ENCODE measurements at regions not wholly inside any gene's neighbourhood (a gene's known extent, or its start where the extent isn't known, plus 50 kb on each side); places are given as distances from the start of the nearest gene placed in this dataset.

DNA sequence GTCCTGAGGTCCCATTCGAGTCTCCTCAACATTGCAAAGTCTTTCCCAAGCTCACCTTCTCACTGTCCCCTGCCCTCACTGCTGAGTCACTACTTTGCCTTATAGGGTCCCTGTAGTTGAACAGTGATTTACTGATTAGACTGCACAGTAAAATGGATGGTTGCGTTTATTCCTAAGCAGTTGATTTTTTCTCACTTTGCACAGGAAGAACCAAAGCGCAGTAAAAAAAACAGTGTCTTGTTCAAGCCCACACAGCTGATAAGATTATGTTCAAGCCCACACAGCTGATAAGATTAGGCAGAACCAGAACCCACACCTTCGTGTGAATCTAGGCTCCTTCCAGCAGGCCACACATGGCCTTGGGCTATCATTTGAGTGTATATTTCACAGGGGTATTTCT is 215.3 kb upstream of the COPS8 start:
- Histone ChIP-seq H3K27ac (ENCODE audit: low read depth in 2 of 2, low read length in 1 of 2) (no peak overlapping the region), H3K27me3 (ENCODE audit: insufficient read depth) (no peaks in the 10 kb centered on the region), H3K9me2 (no peaks in the 10 kb centered on the region), H3K9ac (no peak overlapping the region), H3K79me2 (ENCODE audit: insufficient read depth) (no peaks in the 10 kb centered on the region), H3K4me2 (no peak overlapping the region), H4K20me1 (ENCODE audit: insufficient read depth) (no peaks in the 10 kb centered on the region), H3F3A (replicated peaks; ENCODE audit: insufficient read depth) (no peaks in the 10 kb centered on the region), H3K9me3 (no peaks in the 10 kb centered on the region), H3K4me1 (ENCODE audit: control insufficient read depth in 1 of 2, insufficient read depth in 2 of 2, low read depth in 1 of 2, low read length in 1 of 2) (no peaks in the 10 kb centered on the region), H2AFZ (ENCODE audit: low read depth) (no peak overlapping the region), H3K4me3 (ENCODE audit: low read depth in 2 of 2, low read length in 1 of 2) (no peak overlapping the region), H3K36me3 (replicated peaks in 1 of 2; ENCODE audit: control insufficient read depth in 1 of 2, insufficient read depth in 2 of 2, low read length in 1 of 2) (no peaks in the 10 kb centered on the region)
- no peak for DNase-seq
- CTCF ChIA-PET: no interaction called here
- 26% methylated on average over 4 of the region's 4 CpGs for WGBS (ENCODE audit: low lambda C conversion rate)
- POLR2A ChIA-PET: no interaction called here
- no peak for TF ChIP-seq POLR2AphosphoS5 (IDR thresholded peaks at IDR 0.05; ENCODE audit: low read depth, low read length)
- TF ChIP-seq ELF1 (IDR thresholded peaks at IDR 0.05): no peak
- TF ChIP-seq PBX3 (IDR thresholded peaks at IDR 0.05): no peak

- Histone ChIP-seq H3K27me3 (ENCODE audit: insufficient read depth) (no peaks in the 10 kb centered on the region), H2AFZ (ENCODE audit: low read depth) (peak overlapping the region; percentile 82), H3K9me2 (no peaks in the 10 kb centered on the region), H3K4me3 (ENCODE audit: low read depth in 2 of 2, low read length in 1 of 2) (no peak overlapping the region), H3K4me1 (ENCODE audit: control insufficient read depth in 1 of 2, insufficient read depth in 2 of 2, low read depth in 1 of 2, low read length in 1 of 2) (no peaks in the 10 kb centered on the region; a peak in 1 of 4 replicates), H3F3A (replicated peaks; ENCODE audit: insufficient read depth) (no peaks in the 10 kb centered on the region), H4K20me1 (ENCODE audit: insufficient read depth) (no peaks in the 10 kb centered on the region), H3K9ac (no peak overlapping the region), H3K27ac (ENCODE audit: low read depth in 2 of 2, low read length in 1 of 2) (peak overlapping the region in 1 of 2 experiments; percentile 53; a peak in 2 of 4 replicates), H3K4me2 (peak overlapping the region; percentile 35; the same call in 1 of the 2 replicates), H3K36me3 (replicated peaks in 1 of 2; ENCODE audit: control insufficient read depth in 1 of 2, insufficient read depth in 2 of 2, low read length in 1 of 2) (no peaks in the 10 kb centered on the region), H3K9me3 (no peaks in the 10 kb centered on the region), H3K79me2 (ENCODE audit: insufficient read depth) (no peaks in the 10 kb centered on the region)
- ChIA-PET CTCF (no interaction called here), POLR2A (no interaction called here)
- 34% methylated on average over 6 of the region's 6 CpGs for WGBS (ENCODE audit: low lambda C conversion rate)
- no peak for DNase-seq
- no peak for TF ChIP-seq NRF1 (IDR thresholded peaks at IDR 0.05; ENCODE audit: low read depth, low read length)
- TF ChIP-seq FOSL2 (IDR thresholded peaks at IDR 0.05; ENCODE audit: borderline replicate concordance, low read depth): peak; percentile 2; the same call in 1 of the 2 replicates
Measured at GRCh38 chr2:236871500-236872001, 214.1 kb upstream of the COPS8 start.

GRCh38 chr2:236872015-236872414 is 213.7 kb upstream of the COPS8 start:
- H3K27me3 ChIP-seq (ENCODE audit: insufficient read depth): no peaks in the 10 kb centered on the region
- no peaks in the 10 kb centered on the region; a peak in 1 of 4 replicates for H3K4me1 ChIP-seq (ENCODE audit: control insufficient read depth in 1 of 2, insufficient read depth in 2 of 2, low read depth in 1 of 2, low read length in 1 of 2)
- DNase-seq: no peak
- CTCF ChIA-PET: no interaction called here
- H3K9ac ChIP-seq: no peak overlapping the region
- H4K20me1 ChIP-seq (ENCODE audit: insufficient read depth): no peaks in the 10 kb centered on the region
- TF ChIP-seq JUND (IDR thresholded peaks at IDR 0.05): no peak
- TF ChIP-seq FOXJ3 (CRISPR knock-in tag; IDR thresholded peaks at IDR 0.05): no peak
- TF ChIP-seq GATA2 (CRISPR knock-in tag; IDR thresholded peaks at IDR 0.05): no peak
- TF ChIP-seq ZBTB33 (IDR thresholded peaks at IDR 0.05; ENCODE audit: borderline replicate concordance, low read depth): no peak
- no peak for TF ChIP-seq YY1 (IDR thresholded peaks at IDR 0.05; ENCODE audit: low read depth)
- TF ChIP-seq ELF1 (IDR thresholded peaks at IDR 0.05): no peak
- WGBS (ENCODE audit: low lambda C conversion rate): 65% methylated on average over 4 of the region's 4 CpGs
- no peak overlapping the region for H3K4me3 ChIP-seq (ENCODE audit: low read depth in 2 of 2, low read length in 1 of 2)
- H2AFZ ChIP-seq (ENCODE audit: low read depth): no peak overlapping the region
- H3K79me2 ChIP-seq (ENCODE audit: insufficient read depth): no peaks in the 10 kb centered on the region
- no peaks in the 10 kb centered on the region for H3K9me2 ChIP-seq
- no peaks in the 10 kb centered on the region for H3K36me3 ChIP-seq (replicated peaks in 1 of 2; ENCODE audit: control insufficient read depth in 1 of 2, insufficient read depth in 2 of 2, low read length in 1 of 2)
- no peaks in the 10 kb centered on the region for H3K9me3 ChIP-seq
- no peaks in the 10 kb centered on the region for H3F3A ChIP-seq (replicated peaks; ENCODE audit: insufficient read depth)
- H3K27ac ChIP-seq (ENCODE audit: low read depth in 2 of 2, low read length in 1 of 2): peak overlapping the region in 1 of 2 experiments; percentile 53; a peak in 1 of 4 replicates
- POLR2A ChIA-PET: no interaction called here
- peak overlapping the region; percentile 35; the same call in 1 of the 2 replicates for H3K4me2 ChIP-seq
